Epithelial cell of proximal tubule (primary cell): ENCODE measurements at regions not wholly inside any gene's neighbourhood (a gene's known extent, or its start where the extent isn't known, plus 50 kb on each side); places are given as distances from the start of the nearest gene placed in this dataset.

Experiments used
- DNase-seq: peaks from one replicate; pipeline ENCODE4 v3.0.0-alpha.2; 2011; ENCODE audit warnings: low read depth
- H3K4me3 ChIP-seq: 2 replicates; pipeline ENCODE4 v1.5.1; 2011; ENCODE audit warnings: low read depth, mild to moderate bottlenecking, low read length
- CTCF ChIP-seq: conservative IDR thresholded peaks from 2 replicates; pipeline ENCODE4 v1.5.1; 2012; ENCODE audit warnings: low read depth, mild to moderate bottlenecking, low read length

- H3K4me3 ChIP-seq, result no peak overlapping the region
- TF ChIP-seq CTCF, result no peak
- DNase-seq, result no peak
Measured at GRCh38 chr2:237035781-237036475, 49.8 kb upstream of the COPS8 start.
